PC-9 (cell line): ENCODE measurements at regions not wholly inside any gene's neighbourhood (a gene's known extent, or its start where the extent isn't known, plus 50 kb on each side); places are given as distances from the start of the nearest gene placed in this dataset.

ENCODE experiments used
- BruUV-seq: library from RNA; stranded (reverse); fragments of 400-500 nt; replicated peaks from 2 replicates; lab custom pipeline; 2021; lab: Mats Ljungman, UMichigan
- CTCF ChIA-PET: fragments of 300-600 bp; sonication (Branson Sonifier 250); formaldehyde crosslinking; loops from one replicate; lab custom pipeline; 2022; ENCODE audit warnings: antibody characterized with exemption; lab: Charles Lee
- POLR2A ChIA-PET: fragments of 300-600 bp; sonication (Branson Sonifier 250); formaldehyde crosslinking; loops from one replicate; lab custom pipeline; 2022; ENCODE audit warnings: antibody characterized with exemption; ENCODE audit not compliant: unreplicated experiment; lab: Charles Lee
- DNase-seq, 2 experiments: peaks; one replicate each; pipeline versions ENCODE4 v3.0.0 to v3.0.0-alpha.2; 2015 to 2022; ENCODE audit warnings: mixed read lengths in 1 of 2
- H2AFZ ChIP-seq: fragments of 200-600 bp; sonication (generic); 2 replicates; pipeline ENCODE4 v1.8.1; 2017; ENCODE audit warnings: antibody characterized with exemption
- H3F3A ChIP-seq: fragments of 200-600 bp; sonication (generic); 2 replicates; pipeline ENCODE4 v1.8.1; 2017; ENCODE audit warnings: antibody characterized with exemption, mild to moderate bottlenecking, low read depth; ENCODE audit not compliant: insufficient read depth
- H3K27ac ChIP-seq: fragments of 200-600 bp; sonication (generic); 2 replicates; pipeline ENCODE4 v1.6.1; 2016; ENCODE audit warnings: mixed run types
- H3K27me3 ChIP-seq: fragments of 200-600 bp; sonication (generic); 2 replicates; pipeline ENCODE4 v1.6.1; 2016; ENCODE audit warnings: low read depth, mixed run types; ENCODE audit not compliant: insufficient read depth
- H3K36me3 ChIP-seq: fragments of 200-600 bp; sonication (generic); 2 replicates; pipeline ENCODE4 v1.6.1; 2016; ENCODE audit warnings: low read depth, mixed run types
- H3K4me1 ChIP-seq: fragments of 200-600 bp; sonication (generic); replicated peaks from 2 replicates; pipeline ENCODE4 v1.6.1; 2016; ENCODE audit warnings: mixed run types; ENCODE audit not compliant: insufficient read depth
- H3K4me2 ChIP-seq: fragments of 200-600 bp; sonication (generic); 2 replicates; pipeline ENCODE4 v1.6.1; 2017; ENCODE audit warnings: mixed run types
- H3K4me3 ChIP-seq: fragments of 200-600 bp; sonication (generic); 2 replicates; pipeline ENCODE4 v1.6.1; 2016; ENCODE audit warnings: mixed run types
- H3K79me2 ChIP-seq: fragments of 200-600 bp; sonication (generic); 2 replicates; pipeline ENCODE4 v1.6.1; 2017; ENCODE audit warnings: low read depth, mixed run types
- H3K9me2 ChIP-seq: fragments of 200-600 bp; sonication (generic); 2 replicates; pipeline ENCODE4 v1.8.1; 2017; ENCODE audit warnings: mild to moderate bottlenecking; ENCODE audit not compliant: insufficient read depth
- H3K9me3 ChIP-seq: fragments of 200-600 bp; sonication (generic); 2 replicates; pipeline ENCODE4 v1.8.1; 2016; ENCODE audit warnings: low read depth; ENCODE audit not compliant: insufficient read depth
- H4K20me1 ChIP-seq: fragments of 200-600 bp; sonication (generic); 2 replicates; pipeline ENCODE4 v1.8.1; 2017; ENCODE audit not compliant: insufficient read depth
- EZH2 ChIP-seq: fragments of 200-600 bp; sonication (generic); IDR thresholded peaks from 2 replicates; pipeline ENCODE4 v1.8.0; 2017; ENCODE audit warnings: antibody characterized with exemption, low read depth
- intact Hi-C: fragments of 100-400 bp; cut with micrococcal nuclease; formaldehyde crosslinking; loops from one replicate; pipeline ENCODE4 v1.10.0; 2022; ENCODE audit not compliant: unreplicated experiment
- TF ChIP-seq, protein P1 (sequence below): fragments of 200-600 bp; sonication (generic); conservative IDR thresholded peaks from 2 replicates; pipeline ENCODE4 v1.6.1; 2017; ENCODE audit warnings: mixed run types, antibody characterized with exemption, mild to moderate bottlenecking, moderate library complexity

DNA sequence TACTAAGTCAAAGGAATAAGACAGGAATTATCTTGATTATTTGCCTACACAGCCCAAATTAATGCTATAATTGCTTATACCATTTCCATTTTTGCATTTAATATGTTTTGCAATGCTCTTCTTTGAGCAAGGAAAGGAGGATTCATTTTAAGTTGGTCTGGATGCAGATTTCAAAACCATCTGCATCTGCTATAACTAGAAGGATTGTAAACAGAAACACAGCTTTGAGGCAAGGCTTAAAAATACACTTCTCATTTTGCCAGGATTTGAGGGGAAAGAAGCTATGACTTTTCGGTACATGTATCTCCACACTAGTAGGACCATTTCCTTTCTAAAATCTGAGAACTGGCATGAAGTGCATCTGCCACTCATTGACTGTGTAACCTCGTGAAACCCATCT, 95.9 kb upstream of the MTNR1B start:
- no peaks in the 10 kb centered on the region for H3F3A ChIP-seq
- no peaks in the 10 kb centered on the region for H3K4me1 ChIP-seq
- H3K4me2 ChIP-seq = no peak overlapping the region
- H3K9me2 ChIP-seq = no peaks in the 10 kb centered on the region
- BruUV-seq = no TSS peak
- H4K20me1 ChIP-seq = no peaks in the 10 kb centered on the region
- H3K79me2 ChIP-seq = no peaks in the 10 kb centered on the region
- POLR2A ChIA-PET = no interaction called here
- TF ChIP-seq, protein P1, sequence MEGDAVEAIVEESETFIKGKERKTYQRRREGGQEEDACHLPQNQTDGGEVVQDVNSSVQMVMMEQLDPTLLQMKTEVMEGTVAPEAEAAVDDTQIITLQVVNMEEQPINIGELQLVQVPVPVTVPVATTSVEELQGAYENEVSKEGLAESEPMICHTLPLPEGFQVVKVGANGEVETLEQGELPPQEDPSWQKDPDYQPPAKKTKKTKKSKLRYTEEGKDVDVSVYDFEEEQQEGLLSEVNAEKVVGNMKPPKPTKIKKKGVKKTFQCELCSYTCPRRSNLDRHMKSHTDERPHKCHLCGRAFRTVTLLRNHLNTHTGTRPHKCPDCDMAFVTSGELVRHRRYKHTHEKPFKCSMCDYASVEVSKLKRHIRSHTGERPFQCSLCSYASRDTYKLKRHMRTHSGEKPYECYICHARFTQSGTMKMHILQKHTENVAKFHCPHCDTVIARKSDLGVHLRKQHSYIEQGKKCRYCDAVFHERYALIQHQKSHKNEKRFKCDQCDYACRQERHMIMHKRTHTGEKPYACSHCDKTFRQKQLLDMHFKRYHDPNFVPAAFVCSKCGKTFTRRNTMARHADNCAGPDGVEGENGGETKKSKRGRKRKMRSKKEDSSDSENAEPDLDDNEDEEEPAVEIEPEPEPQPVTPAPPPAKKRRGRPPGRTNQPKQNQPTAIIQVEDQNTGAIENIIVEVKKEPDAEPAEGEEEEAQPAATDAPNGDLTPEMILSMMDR = no peak
- no peak for TF ChIP-seq EZH2
- H3K4me3 ChIP-seq = no peak overlapping the region
- H3K9me3 ChIP-seq = no peaks in the 10 kb centered on the region
- intact Hi-C loops = no loop called here
- no peak overlapping the region for H2AFZ ChIP-seq
- CTCF ChIA-PET = no interaction called here
- no peak overlapping the region for H3K27ac ChIP-seq
- no peaks in the 10 kb centered on the region for H3K27me3 ChIP-seq
- no peak for DNase-seq
- H3K36me3 ChIP-seq = no peaks in the 10 kb centered on the region

DNA sequence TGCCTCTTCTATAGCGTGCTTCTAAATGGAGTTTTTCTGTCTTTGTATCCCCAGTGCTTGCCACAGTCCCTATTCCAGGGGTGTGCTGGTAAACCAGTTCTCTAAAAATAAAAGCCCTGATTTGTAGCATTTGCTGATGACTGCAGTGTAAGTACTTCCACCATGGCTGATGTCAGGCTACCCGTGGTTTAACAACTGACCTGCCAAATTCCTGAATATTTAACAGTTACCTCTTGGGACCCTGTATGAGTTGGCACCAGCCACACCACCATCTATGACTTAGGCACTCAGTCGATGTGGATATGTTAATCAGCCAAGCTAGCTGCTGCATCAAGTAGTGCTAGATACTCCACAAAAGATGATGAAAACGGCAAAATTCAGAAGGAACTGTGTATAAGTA, 94.0 kb upstream of the MTNR1B start:
- H4K20me1 ChIP-seq = no peaks in the 10 kb centered on the region
- H3K79me2 ChIP-seq = no peaks in the 10 kb centered on the region
- no peaks in the 10 kb centered on the region for H3K27me3 ChIP-seq
- BruUV-seq = no TSS peak
- no peak overlapping the region for H3K4me2 ChIP-seq
- H3K9me2 ChIP-seq = no peaks in the 10 kb centered on the region
- H2AFZ ChIP-seq = no peak overlapping the region
- no peak overlapping the region for H3K4me3 ChIP-seq
- no peaks in the 10 kb centered on the region for H3K36me3 ChIP-seq
- intact Hi-C loops = no loop called here
- POLR2A ChIA-PET = no interaction called here
- DNase-seq = no peak
- H3K4me1 ChIP-seq = no peaks in the 10 kb centered on the region
- CTCF ChIA-PET = no interaction called here
- H3K27ac ChIP-seq = no peak overlapping the region
- TF ChIP-seq, protein P1 = no peak
- TF ChIP-seq EZH2 = no peak
- no peaks in the 10 kb centered on the region for H3K9me3 ChIP-seq
- no peaks in the 10 kb centered on the region for H3F3A ChIP-seq

DNA sequence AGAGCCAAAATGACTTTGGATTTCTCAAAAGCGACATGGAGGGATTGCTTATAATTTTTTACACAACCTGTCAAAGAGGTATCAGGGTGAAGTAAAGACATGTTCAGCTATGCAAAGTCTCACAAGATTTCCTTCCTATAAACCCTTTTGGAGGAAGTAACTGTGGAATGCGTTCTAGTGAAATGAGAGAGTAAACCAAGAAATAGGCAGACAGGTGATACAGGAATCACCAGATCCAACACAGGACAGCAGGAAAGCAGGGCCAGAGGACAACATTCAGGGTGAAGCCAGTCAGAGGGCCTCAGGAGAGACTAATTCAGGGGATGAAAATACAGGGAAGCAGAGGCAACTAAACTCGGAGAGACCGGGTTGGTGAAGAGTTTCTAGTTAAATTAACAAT, 90.4 kb upstream of the MTNR1B start:
- intact Hi-C loops = no loop called here
- Histone ChIP-seq H3K4me3 (no peak overlapping the region), H4K20me1 (no peaks in the 10 kb centered on the region), H2AFZ (no peak overlapping the region), H3K9me3 (no peaks in the 10 kb centered on the region), H3K27ac (no peak overlapping the region), H3K4me2 (no peak overlapping the region), H3K36me3 (no peaks in the 10 kb centered on the region), H3K79me2 (no peaks in the 10 kb centered on the region), H3F3A (no peaks in the 10 kb centered on the region), H3K27me3 (no peaks in the 10 kb centered on the region), H3K9me2 (no peaks in the 10 kb centered on the region), H3K4me1 (no peaks in the 10 kb centered on the region)
- ChIA-PET CTCF (no interaction called here), POLR2A (interaction anchor here (0.7 kb wide), 1 partner anchor 57 kb away, joined by 6 read pairs; no protein-coding TSS in a partner anchor)
- TF ChIP-seq, protein P1 = no peak
- TF ChIP-seq EZH2 = no peak
- no TSS peak for BruUV-seq
- DNase-seq = no peak
